ENCODE measurements at regions not wholly inside any gene's neighbourhood (a gene's known extent, or its start where the extent isn't known, plus 50 kb on each side); places are given as distances from the start of the nearest gene placed in this dataset.
"Not testable (repeated sequence)": the region's sequence is repeated elsewhere in the genome, so short reads cannot be mapped to it uniquely, and the experiment has no call there.

GRCh38 chr15:95192923-95193322, 961.6 kb downstream of the MCTP2 start:
- Histone ChIP-seq H3K9me3 (replicated peaks) (peaks cover 4% of the 10 kb centered on the region), H3K36me3 (no peaks in the 10 kb centered on the region), H3K27me3 (ENCODE audit: low read depth) (no peaks in the 10 kb centered on the region), H3K27ac (replicated peaks) (no peak overlapping the region), H3K4me3 (no peak overlapping the region), H3K4me1 (no peaks in the 10 kb centered on the region)
- TF ChIP-seq CTCF (IDR thresholded peaks at IDR 0.05; ENCODE audit: borderline replicate concordance) = no peak
- intact Hi-C loops (cut with micrococcal nuclease) = no loop called here
- DNase-seq = no peak

- H3K27me3 ChIP-seq (ENCODE audit: low read depth) = no peaks in the 10 kb centered on the region
- intact Hi-C loops (cut with micrococcal nuclease) = no loop called here
- no peak overlapping the region for H3K27ac ChIP-seq (replicated peaks)
- H3K4me1 ChIP-seq = no peaks in the 10 kb centered on the region
- no peak for TF ChIP-seq CTCF (IDR thresholded peaks at IDR 0.05; ENCODE audit: borderline replicate concordance)
- no peak for DNase-seq
- H3K36me3 ChIP-seq = no peaks in the 10 kb centered on the region
- H3K9me3 ChIP-seq (replicated peaks) = peaks cover 1% of the 10 kb centered on the region
- no peak overlapping the region for H3K4me3 ChIP-seq
These were observed 963.4 kb downstream of the MCTP2 start for GRCh38 chr15:95194746-95195145.

- no peaks in the 10 kb centered on the region for H3K27me3 ChIP-seq (ENCODE audit: low read depth)
- intact Hi-C loops (cut with micrococcal nuclease) = no loop called here
- no peak overlapping the region for H3K27ac ChIP-seq (replicated peaks)
- no peak for TF ChIP-seq CTCF (IDR thresholded peaks at IDR 0.05; ENCODE audit: borderline replicate concordance)
- H3K4me3 ChIP-seq = no peak overlapping the region
- no peaks in the 10 kb centered on the region for H3K36me3 ChIP-seq
- peaks cover 17% of the 10 kb centered on the region for H3K9me3 ChIP-seq (replicated peaks)
- no peak for DNase-seq
- no peaks in the 10 kb centered on the region for H3K4me1 ChIP-seq
These were observed 965.0 kb downstream of the MCTP2 start for GRCh38 chr15:95196176-95196915.

- peaks cover 44% of the 10 kb centered on the region for H3K9me3 ChIP-seq (replicated peaks)
- no peak for TF ChIP-seq CTCF (IDR thresholded peaks at IDR 0.05; ENCODE audit: borderline replicate concordance)
- no peaks in the 10 kb centered on the region for H3K4me1 ChIP-seq
- H3K4me3 ChIP-seq = no peak overlapping the region
- no peaks in the 10 kb centered on the region for H3K36me3 ChIP-seq
- H3K27me3 ChIP-seq (ENCODE audit: low read depth) = no peaks in the 10 kb centered on the region
- no peak overlapping the region for H3K27ac ChIP-seq (replicated peaks)
- no peak for DNase-seq
- intact Hi-C loops (cut with micrococcal nuclease) = no loop called here
These were observed 971.4 kb downstream of the MCTP2 start for GRCh38 chr15:95202569-95203349.

- no peak overlapping the region for H3K27ac ChIP-seq (replicated peaks)
- no peaks in the 10 kb centered on the region for H3K36me3 ChIP-seq
- intact Hi-C loops (cut with micrococcal nuclease) = no loop called here
- no peak for TF ChIP-seq CTCF (IDR thresholded peaks at IDR 0.05; ENCODE audit: borderline replicate concordance)
- H3K4me3 ChIP-seq = no peak overlapping the region
- no peaks in the 10 kb centered on the region for H3K27me3 ChIP-seq (ENCODE audit: low read depth)
- H3K9me3 ChIP-seq (replicated peaks) = peaks cover 39% of the 10 kb centered on the region
- DNase-seq = no peak
- H3K4me1 ChIP-seq = no peaks in the 10 kb centered on the region
These were observed 973.7 kb downstream of the MCTP2 start for GRCh38 chr15:95205077-95205476.

- DNase-seq; H3K36me3 ChIP-seq; intact Hi-C loops (cut with micrococcal nuclease); H3K4me3 ChIP-seq; H3K4me1 ChIP-seq; H3K27me3 ChIP-seq (ENCODE audit: low read depth); H3K27ac ChIP-seq (replicated peaks): not testable (repeated sequence)
- peaks cover 32% of the 10 kb centered on the region for H3K9me3 ChIP-seq (replicated peaks)
These were observed 974.5 kb downstream of the MCTP2 start for GRCh38 chr15:95205830-95206229.

All from left ventricle myocardium inferior (tissue), 1 donor.